ENCODE measurements at regions not wholly inside any gene's neighbourhood (a gene's known extent, or its start where the extent isn't known, plus 50 kb on each side); places are given as distances from the start of the nearest gene placed in this dataset.

DNA sequence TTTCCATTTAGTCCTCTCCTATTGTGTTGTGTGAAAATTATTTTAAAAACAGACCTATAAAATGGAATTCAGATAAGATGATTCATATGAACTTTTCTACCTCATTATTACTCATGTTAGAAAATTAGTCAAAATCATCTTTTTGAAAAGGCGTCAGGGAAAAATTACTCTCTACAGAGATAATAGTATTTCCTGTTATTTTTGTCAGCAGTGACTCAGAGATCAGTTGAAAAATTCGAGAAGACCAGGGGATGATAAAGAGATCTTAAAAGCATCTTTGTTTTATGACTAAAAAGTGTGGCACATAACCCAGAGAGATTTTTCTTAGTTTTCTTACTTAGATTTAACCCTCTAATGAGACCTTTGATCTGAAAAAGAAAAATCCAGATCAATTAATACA is 157.9 kb upstream of the CARD18 start:
- TF ChIP-seq, protein P1, sequence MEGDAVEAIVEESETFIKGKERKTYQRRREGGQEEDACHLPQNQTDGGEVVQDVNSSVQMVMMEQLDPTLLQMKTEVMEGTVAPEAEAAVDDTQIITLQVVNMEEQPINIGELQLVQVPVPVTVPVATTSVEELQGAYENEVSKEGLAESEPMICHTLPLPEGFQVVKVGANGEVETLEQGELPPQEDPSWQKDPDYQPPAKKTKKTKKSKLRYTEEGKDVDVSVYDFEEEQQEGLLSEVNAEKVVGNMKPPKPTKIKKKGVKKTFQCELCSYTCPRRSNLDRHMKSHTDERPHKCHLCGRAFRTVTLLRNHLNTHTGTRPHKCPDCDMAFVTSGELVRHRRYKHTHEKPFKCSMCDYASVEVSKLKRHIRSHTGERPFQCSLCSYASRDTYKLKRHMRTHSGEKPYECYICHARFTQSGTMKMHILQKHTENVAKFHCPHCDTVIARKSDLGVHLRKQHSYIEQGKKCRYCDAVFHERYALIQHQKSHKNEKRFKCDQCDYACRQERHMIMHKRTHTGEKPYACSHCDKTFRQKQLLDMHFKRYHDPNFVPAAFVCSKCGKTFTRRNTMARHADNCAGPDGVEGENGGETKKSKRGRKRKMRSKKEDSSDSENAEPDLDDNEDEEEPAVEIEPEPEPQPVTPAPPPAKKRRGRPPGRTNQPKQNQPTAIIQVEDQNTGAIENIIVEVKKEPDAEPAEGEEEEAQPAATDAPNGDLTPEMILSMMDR (IDR thresholded peaks at IDR 0.05; ENCODE audit: borderline replicate concordance, extremely low read depth, low read length, poor library complexity, severe bottlenecking): no peak
- TF ChIP-seq EZH2 (IDR thresholded peaks at IDR 0.05; ENCODE audit: borderline replicate concordance, low read depth, low read length, severe bottlenecking): no peak

All from DND-41 (cell line).